ENCODE measurements at regions not wholly inside any gene's neighbourhood (a gene's known extent, or its start where the extent isn't known, plus 50 kb on each side); places are given as distances from the start of the nearest gene placed in this dataset.

DNA sequence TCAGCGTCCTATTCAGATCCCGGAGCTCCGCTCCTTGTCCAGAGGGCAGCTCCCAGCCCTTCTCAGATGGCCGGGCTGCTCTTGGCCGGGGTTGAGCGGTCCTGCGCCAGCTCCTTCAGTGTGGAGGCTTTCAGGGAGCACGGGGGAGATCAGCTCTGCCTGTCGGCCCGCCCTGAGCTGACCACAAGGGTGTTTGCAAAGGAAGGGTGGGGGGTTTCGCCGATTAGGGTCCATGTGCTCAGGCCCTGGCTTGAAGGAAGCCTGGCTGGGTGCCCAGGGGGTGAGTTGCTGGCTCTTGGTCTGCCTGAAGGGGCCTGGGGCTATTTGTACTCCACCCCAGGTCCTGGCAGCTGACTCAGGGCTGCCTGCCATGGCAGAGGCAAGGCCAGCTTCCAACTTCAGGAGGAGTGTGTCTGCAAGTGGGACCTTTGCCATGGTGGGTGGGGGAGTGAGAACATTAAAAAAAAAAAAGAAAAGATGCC lies 250.1 kb upstream of the KLF4 start:
- Histone ChIP-seq H3K4me2 (ENCODE audit: low read length) (no peak overlapping the region), H3K36me3 (ENCODE audit: control insufficient read depth, low read length) (no peaks in the 10 kb centered on the region), H3K9me2 (replicated peaks; ENCODE audit: control insufficient read depth, low read length) (no peaks in the 10 kb centered on the region), H3F3A (ENCODE audit: control insufficient read depth, insufficient read depth) (no peaks in the 10 kb centered on the region), H3K79me2 (ENCODE audit: control insufficient read depth, low read length) (no peaks in the 10 kb centered on the region), H3K9me3 (ENCODE audit: control insufficient read depth, insufficient read depth, low read length) (no peaks in the 10 kb centered on the region), H3K4me3 (ENCODE audit: low read length) (no peak overlapping the region), H3K4me1 (ENCODE audit: control insufficient read depth, low read length) (no peaks in the 10 kb centered on the region), H3K27me3 (ENCODE audit: control insufficient read depth, low read length) (no peaks in the 10 kb centered on the region), H3K27ac (ENCODE audit: low read depth, low read length) (no peak overlapping the region), H4K20me1 (ENCODE audit: control insufficient read depth, insufficient read depth, low read depth, low read length) (no peaks in the 10 kb centered on the region)
- TF ChIP-seq EZH2phosphoT487 (IDR thresholded peaks at IDR 0.05; ENCODE audit: borderline replicate concordance, low read length), result no peak
- TF ChIP-seq, protein P1, sequence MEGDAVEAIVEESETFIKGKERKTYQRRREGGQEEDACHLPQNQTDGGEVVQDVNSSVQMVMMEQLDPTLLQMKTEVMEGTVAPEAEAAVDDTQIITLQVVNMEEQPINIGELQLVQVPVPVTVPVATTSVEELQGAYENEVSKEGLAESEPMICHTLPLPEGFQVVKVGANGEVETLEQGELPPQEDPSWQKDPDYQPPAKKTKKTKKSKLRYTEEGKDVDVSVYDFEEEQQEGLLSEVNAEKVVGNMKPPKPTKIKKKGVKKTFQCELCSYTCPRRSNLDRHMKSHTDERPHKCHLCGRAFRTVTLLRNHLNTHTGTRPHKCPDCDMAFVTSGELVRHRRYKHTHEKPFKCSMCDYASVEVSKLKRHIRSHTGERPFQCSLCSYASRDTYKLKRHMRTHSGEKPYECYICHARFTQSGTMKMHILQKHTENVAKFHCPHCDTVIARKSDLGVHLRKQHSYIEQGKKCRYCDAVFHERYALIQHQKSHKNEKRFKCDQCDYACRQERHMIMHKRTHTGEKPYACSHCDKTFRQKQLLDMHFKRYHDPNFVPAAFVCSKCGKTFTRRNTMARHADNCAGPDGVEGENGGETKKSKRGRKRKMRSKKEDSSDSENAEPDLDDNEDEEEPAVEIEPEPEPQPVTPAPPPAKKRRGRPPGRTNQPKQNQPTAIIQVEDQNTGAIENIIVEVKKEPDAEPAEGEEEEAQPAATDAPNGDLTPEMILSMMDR (IDR thresholded peaks at IDR 0.05; ENCODE audit: low read depth, low read length, poor library complexity, severe bottlenecking), result no peak

DNA sequence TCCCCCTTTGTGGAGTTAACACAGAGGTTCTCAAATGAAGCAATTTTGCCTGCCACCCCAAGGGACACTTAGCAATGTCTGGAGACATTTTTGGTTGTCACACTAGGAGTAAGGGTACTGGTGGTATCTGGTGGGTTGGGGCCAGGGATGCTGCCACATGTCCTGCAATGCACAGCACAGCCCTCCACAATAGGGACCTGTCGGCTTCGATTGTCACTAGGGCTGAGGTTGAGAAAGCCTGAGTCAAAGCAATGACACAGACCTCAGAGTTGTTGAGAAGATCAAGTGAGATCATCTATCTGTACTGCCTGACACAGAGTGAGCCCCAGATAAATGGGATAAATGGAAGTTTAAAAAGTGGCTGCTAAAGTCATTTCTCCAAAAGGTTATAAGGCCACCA lies 249.2 kb upstream of the KLF4 start:
- no peak for TF ChIP-seq EZH2phosphoT487 (IDR thresholded peaks at IDR 0.05; ENCODE audit: borderline replicate concordance, low read length)
- TF ChIP-seq, protein P1 (IDR thresholded peaks at IDR 0.05; ENCODE audit: low read depth, low read length, poor library complexity, severe bottlenecking), result no peak
- Histone ChIP-seq H3K4me3 (ENCODE audit: low read length) (no peak overlapping the region), H3K36me3 (ENCODE audit: control insufficient read depth, low read length) (no peaks in the 10 kb centered on the region), H3K79me2 (ENCODE audit: control insufficient read depth, low read length) (no peaks in the 10 kb centered on the region), H4K20me1 (ENCODE audit: control insufficient read depth, insufficient read depth, low read depth, low read length) (no peaks in the 10 kb centered on the region), H3K27me3 (ENCODE audit: control insufficient read depth, low read length) (no peaks in the 10 kb centered on the region), H3K27ac (ENCODE audit: low read depth, low read length) (no peak overlapping the region), H3K9me2 (replicated peaks; ENCODE audit: control insufficient read depth, low read length) (no peaks in the 10 kb centered on the region), H3K4me1 (ENCODE audit: control insufficient read depth, low read length) (no peaks in the 10 kb centered on the region), H3F3A (ENCODE audit: control insufficient read depth, insufficient read depth) (no peaks in the 10 kb centered on the region), H3K9me3 (ENCODE audit: control insufficient read depth, insufficient read depth, low read length) (no peaks in the 10 kb centered on the region), H3K4me2 (ENCODE audit: low read length) (no peak overlapping the region)

DNA sequence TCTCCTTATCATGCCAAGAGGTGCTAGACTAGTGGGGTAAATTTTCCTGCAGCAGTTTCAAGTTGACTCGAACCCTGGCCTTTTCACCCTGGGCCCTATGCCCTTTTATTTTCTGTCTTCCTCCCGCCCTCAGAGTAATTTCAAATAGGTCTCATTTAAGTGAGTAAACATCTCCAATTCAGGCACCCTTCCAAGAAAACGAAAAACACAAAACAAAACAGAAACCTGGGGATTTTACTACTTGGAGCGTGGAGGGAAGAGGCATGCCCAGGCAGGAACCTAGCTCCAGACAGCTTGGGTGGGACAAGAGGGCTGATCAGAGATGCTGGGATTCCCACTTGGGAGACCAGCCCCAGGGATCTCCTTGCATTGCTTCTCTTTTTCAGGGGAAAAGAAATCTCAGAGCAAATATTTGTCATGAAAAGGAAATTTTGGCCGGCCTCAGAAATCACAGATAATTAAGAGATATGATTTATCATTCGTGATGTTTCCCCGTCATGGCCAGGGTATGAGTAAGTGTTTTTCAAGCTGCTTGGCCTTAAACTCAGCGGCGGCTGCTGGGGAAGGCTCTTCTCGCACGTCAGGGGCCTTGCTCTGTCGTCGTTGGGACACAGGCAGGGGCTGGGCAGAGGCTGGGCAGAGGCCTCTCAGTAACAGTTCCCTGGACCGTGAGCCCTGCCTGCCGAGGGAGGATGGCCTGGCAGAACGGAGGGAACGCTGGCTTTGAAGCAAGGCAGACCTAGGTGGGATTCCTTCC lies 248.6 kb upstream of the KLF4 start:
- Histone ChIP-seq H4K20me1 (ENCODE audit: control insufficient read depth, insufficient read depth, low read depth, low read length) (no peaks in the 10 kb centered on the region), H3K9me3 (ENCODE audit: control insufficient read depth, insufficient read depth, low read length) (no peaks in the 10 kb centered on the region), H3K27ac (ENCODE audit: low read depth, low read length) (no peak overlapping the region), H3K4me2 (ENCODE audit: low read length) (no peak overlapping the region), H3K9me2 (replicated peaks; ENCODE audit: control insufficient read depth, low read length) (no peaks in the 10 kb centered on the region), H3K4me1 (ENCODE audit: control insufficient read depth, low read length) (no peaks in the 10 kb centered on the region), H3K36me3 (ENCODE audit: control insufficient read depth, low read length) (no peaks in the 10 kb centered on the region), H3K27me3 (ENCODE audit: control insufficient read depth, low read length) (no peaks in the 10 kb centered on the region), H3K79me2 (ENCODE audit: control insufficient read depth, low read length) (no peaks in the 10 kb centered on the region), H3K4me3 (ENCODE audit: low read length) (no peak overlapping the region), H3F3A (ENCODE audit: control insufficient read depth, insufficient read depth) (no peaks in the 10 kb centered on the region)
- no peak for TF ChIP-seq EZH2phosphoT487 (IDR thresholded peaks at IDR 0.05; ENCODE audit: borderline replicate concordance, low read length)
- TF ChIP-seq, protein P1 (IDR thresholded peaks at IDR 0.05; ENCODE audit: low read depth, low read length, poor library complexity, severe bottlenecking), result no peak
